D721Med (cell line): ENCODE measurements at regions not wholly inside any gene's neighbourhood (a gene's known extent, or its start where the extent isn't known, plus 50 kb on each side); places are given as distances from the start of the nearest gene placed in this dataset.

Experiments used
- DNase-seq: peaks from one replicate; pipeline ENCODE4 v3.0.0; 2011; ENCODE audit warnings: low spot score; ENCODE audit not compliant: insufficient read length
- FAIRE-seq: peaks from 2 replicates; lab custom pipeline; 2011; peaks lifted over from hg19 to GRCh38; lab: Jason Lieb, UNC
- TF ChIP-seq, protein P1 (sequence below): IDR thresholded peaks from 2 replicates; pipeline ENCODE4 v1.5.1; 2012; ENCODE audit warnings: mild to moderate bottlenecking, control low read depth; ENCODE audit not compliant: insufficient read depth; ENCODE audit errors: missing control alignments

DNA sequence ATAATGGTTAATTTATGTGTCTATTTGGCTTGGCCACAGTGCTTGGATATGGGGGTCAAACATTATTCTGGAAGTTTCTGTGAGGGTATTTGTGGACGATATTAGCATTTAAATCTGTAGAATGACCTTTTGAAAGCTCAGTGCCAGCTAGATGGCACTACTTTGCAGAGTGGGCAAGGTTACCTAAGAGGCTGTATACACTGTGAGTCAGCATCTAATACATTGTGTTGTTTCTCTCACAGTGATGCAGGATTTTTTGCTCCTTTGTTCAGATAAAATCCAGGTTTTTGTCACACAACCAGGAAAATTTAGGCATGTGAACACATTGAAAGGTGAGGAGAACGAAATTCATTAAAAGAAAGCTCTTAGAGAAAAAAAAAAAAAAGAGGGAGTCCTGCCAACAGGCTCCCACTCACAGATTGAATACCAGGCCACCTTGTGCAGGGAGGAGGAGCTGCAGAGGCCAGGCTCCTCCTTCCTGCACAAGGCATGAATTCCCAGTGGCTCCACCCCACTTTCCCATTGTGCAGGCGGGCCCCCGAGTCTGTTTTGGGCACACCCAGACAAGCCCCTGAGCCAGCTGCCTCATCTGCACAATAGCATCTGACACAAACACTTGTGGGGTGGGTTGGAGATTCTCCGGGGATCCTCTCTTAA is 551.0 kb upstream of the ATXN8OS start:
- no peak for FAIRE-seq
- TF ChIP-seq, protein P1, sequence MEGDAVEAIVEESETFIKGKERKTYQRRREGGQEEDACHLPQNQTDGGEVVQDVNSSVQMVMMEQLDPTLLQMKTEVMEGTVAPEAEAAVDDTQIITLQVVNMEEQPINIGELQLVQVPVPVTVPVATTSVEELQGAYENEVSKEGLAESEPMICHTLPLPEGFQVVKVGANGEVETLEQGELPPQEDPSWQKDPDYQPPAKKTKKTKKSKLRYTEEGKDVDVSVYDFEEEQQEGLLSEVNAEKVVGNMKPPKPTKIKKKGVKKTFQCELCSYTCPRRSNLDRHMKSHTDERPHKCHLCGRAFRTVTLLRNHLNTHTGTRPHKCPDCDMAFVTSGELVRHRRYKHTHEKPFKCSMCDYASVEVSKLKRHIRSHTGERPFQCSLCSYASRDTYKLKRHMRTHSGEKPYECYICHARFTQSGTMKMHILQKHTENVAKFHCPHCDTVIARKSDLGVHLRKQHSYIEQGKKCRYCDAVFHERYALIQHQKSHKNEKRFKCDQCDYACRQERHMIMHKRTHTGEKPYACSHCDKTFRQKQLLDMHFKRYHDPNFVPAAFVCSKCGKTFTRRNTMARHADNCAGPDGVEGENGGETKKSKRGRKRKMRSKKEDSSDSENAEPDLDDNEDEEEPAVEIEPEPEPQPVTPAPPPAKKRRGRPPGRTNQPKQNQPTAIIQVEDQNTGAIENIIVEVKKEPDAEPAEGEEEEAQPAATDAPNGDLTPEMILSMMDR: no peak
- DNase-seq: no peak

DNA sequence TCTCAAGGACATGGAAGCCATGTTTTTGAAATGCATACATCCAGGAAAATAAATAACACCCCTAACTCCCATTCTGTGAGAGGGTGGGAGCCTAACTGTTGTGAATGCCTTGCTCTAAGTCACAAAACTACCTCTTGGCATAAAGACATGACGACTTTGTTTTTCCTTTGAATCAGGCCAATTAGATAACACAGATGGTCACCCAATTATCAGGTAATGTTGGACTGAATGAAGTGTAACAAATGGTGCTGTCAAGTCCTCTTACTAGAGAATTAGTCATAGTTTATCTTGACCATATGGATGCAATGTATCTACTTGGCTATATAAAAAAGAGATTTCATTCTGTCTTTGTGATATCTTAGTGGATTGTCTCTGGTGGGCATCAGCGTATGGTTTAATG is 553.6 kb upstream of the ATXN8OS start:
- DNase-seq (no peak), FAIRE-seq (peak; percentile 88)
- TF ChIP-seq, protein P1: no peak

DNA sequence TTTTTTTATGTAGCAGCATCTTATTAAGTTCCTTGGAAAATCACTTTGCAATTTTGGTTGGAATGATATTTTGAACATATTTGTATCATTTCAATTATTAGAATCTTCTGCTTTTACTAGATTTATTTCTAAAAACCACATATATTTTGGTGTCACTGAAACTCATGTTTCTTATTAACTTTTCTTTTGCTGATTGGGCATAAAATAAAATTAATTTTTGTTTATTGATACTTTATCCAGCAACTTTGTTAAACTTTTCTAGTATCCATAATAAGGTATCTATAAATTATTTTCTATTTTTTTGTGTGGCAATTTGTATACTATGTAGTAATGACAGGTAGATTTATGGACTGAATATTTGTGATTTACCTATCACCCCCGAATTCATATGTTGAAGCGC is 556.4 kb upstream of the ATXN8OS start:
- no peak for FAIRE-seq

DNA sequence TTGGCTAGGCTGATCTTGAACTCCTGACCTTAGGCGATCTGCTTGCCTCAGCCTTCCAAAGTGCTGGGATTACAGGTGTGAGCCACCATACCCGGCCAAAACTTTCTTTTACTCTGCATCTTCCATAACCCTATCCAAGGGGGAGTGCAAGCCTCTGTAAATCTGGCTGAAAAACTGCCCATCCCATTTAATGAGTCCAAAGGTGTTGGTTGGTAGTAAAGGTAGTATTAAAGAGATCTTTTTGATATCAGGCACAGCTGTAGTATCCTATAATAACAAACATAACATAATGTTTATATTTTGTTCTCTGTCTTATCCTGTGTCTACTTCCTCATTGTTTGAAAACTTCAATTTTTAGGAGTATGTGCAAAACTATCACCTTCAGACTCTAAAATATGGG is 559.8 kb upstream of the ATXN8OS start:
- no peak for FAIRE-seq
- no peak for DNase-seq
- TF ChIP-seq, protein P1: no peak

More for the DNA sequence above, 556.4 kb upstream of the ATXN8OS start:
- no peak for DNase-seq
- TF ChIP-seq, protein P1: no peak

DNA sequence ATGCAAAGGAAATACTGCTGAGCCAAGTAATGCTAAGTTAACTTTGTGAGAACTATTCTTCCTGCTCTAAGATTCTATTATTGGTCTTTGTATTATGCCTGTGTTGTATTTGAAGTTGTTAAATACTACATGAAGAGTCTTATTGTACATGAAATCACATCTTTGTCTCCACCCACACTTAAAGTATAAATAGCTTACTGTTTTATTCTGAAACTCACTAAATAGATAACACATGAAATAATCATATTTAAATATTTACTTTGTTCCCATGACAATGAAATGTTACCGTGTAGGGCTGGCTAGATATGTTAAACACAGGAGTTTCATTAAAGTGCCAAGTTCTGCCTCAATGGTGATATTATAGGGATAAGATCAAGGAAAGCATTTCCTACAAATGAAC is 562.1 kb upstream of the ATXN8OS start:
- FAIRE-seq (no peak), DNase-seq (no peak)

DNA sequence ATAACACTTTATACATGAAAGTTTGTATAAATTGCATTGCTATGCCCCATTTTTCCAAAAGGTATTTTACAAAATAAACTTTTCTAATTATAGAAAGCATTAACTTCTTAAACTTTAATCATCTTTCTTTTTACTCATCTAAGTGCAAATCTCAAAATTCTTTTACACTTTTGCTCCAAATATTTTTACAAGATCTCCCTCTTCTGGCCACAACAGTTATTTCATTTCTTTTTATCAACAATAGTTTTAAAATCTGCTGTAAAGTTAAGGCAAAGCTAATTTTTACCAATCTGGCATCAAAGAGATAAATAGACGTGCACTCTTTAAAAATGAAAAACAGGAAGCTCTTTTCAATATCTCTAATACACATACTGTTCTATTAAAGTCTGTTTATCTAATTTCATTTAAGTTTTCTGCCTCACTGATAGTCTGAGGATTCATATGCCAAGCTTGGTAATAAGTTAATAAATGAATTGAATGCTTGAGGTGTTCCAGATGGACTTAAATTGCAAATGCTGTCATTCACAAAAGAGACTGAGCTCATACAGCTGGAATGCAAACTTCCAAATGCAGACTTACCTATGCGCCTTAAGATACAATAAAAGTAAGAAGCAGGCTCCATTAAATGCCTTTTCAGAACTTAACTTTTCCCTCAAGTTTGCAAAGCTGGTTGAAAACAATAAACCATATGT is 583.0 kb upstream of the ATXN8OS start:
- no peak for DNase-seq
- no peak for FAIRE-seq
- TF ChIP-seq, protein P1: peak; percentile 44

More for the DNA sequence above, 562.1 kb upstream of the ATXN8OS start:
- TF ChIP-seq, protein P1: no peak

DNA sequence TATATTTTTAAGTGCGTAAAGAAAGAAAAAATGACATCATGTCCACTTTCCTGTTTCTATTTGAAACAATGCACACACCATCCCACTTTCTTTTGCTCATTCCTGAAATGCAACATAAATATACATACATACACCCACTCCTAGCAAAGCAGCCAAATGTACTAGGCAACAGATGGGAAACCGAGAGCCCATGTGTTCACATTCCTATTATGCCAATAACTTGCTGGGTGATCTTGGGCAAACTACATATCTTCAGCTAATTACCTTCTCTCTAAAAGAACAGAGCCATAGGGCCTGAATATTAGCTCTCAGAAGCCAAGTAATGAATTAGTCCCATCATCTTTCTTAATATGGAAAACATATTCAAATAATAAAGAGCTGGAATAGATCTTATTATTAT is 610.6 kb upstream of the ATXN8OS start:
- FAIRE-seq (no peak), DNase-seq (no peak)
- TF ChIP-seq, protein P1: no peak
